ENCODE measurements at regions not wholly inside any gene's neighbourhood (a gene's known extent, or its start where the extent isn't known, plus 50 kb on each side); places are given as distances from the start of the nearest gene placed in this dataset.

- TF ChIP-seq ARID1B (IDR thresholded peaks at IDR 0.05) (peak; percentile 80; the same call in 1 of the 2 replicates), MEF2D (tag; conservative IDR thresholded peaks at IDR 0.05; ENCODE audit: low read depth) (0 out of 2 replicates have a peak, but pooled peaks have one; percentile 23), SMARCA4 (IDR thresholded peaks at IDR 0.05) (peak; percentile 80; the same call in 1 of the 2 replicates)
These were observed 255.9 kb upstream of the ADRA1B start (continued) for GRCh38 chr5:159660401-159660800.

GRCh38 chr5:159663986-159664385 is 252.3 kb upstream of the ADRA1B start:
- 6% methylated on average over 1 of the region's 1 CpG for WGBS (ENCODE audit: insufficient coverage, low coverage, missing lambda C conversion rate)
- intact Hi-C loops (cut with micrococcal nuclease): loop anchor here (10.0 kb wide), 1 partner anchor 149 kb away; no protein-coding TSS in a partner anchor
- in situ Hi-C loops (cut with MboI): no loop called here

More at GRCh38 chr5:159663986-159664385, 252.3 kb upstream of the ADRA1B start:
- H3K4me1 ChIP-seq (replicated peaks in 1 of 2; ENCODE audit: control insufficient read depth in 2 of 2, insufficient read depth in 2 of 2, low read length in 2 of 2): peaks cover 0 to 6% of the 10 kb centered on the region in 2 experiments; a peak in 2 of 5 replicates
- H4K20me1 ChIP-seq (replicated peaks; ENCODE audit: control insufficient read depth, insufficient read depth, low read length): no peaks in the 10 kb centered on the region
- no peak overlapping the region for H3K27ac ChIP-seq (ENCODE audit: extremely low read depth, low read depth, low read length)
- H3K79me2 ChIP-seq (ENCODE audit: control insufficient read depth, insufficient read depth, low read length): no peaks in the 10 kb centered on the region
- H3K4me3 ChIP-seq: no peak overlapping the region
- H3K4me2 ChIP-seq (ENCODE audit: insufficient read depth, low read length): no peak overlapping the region
- H2AFZ ChIP-seq (ENCODE audit: low read depth, low read length): no peak overlapping the region
- ChIA-PET POLR2A (no interaction called here), CTCF (ENCODE audit: low intra/inter-chr PET ratio) (no interaction called here)
- no peaks in the 10 kb centered on the region for H3K9me3 ChIP-seq (replicated peaks; ENCODE audit: control insufficient read depth, insufficient read depth, low read depth, low read length)
- no peaks in the 10 kb centered on the region for H3K36me3 ChIP-seq (ENCODE audit: control insufficient read depth, insufficient read depth, low read length)
- H3K9ac ChIP-seq (ENCODE audit: insufficient read depth in 1 of 2, low read depth in 2 of 2, low read length in 2 of 2): no peak overlapping the region
- no peaks in the 10 kb centered on the region for H3K27me3 ChIP-seq (ENCODE audit: control insufficient read depth in 2 of 2, insufficient read depth in 2 of 2, low read length in 2 of 2)
- H3K9me1 ChIP-seq (ENCODE audit: control insufficient read depth, insufficient read depth, low read length): no peaks in the 10 kb centered on the region
- BruUV-seq (replicated peaks): no TSS peak
- no peak for DNase-seq (ENCODE audit: extremely low read depth in 1 of 4, low spot score in 3 of 4)
- TF ChIP-seq ZNF57 (CRISPR knock-in tag; IDR thresholded peaks at IDR 0.05) (no peak), NR2C1 (IDR thresholded peaks at IDR 0.05) (no peak), NR2C1 (tag; IDR thresholded peaks at IDR 0.05) (no peak)
- TF ChIP-seq, protein P1, sequence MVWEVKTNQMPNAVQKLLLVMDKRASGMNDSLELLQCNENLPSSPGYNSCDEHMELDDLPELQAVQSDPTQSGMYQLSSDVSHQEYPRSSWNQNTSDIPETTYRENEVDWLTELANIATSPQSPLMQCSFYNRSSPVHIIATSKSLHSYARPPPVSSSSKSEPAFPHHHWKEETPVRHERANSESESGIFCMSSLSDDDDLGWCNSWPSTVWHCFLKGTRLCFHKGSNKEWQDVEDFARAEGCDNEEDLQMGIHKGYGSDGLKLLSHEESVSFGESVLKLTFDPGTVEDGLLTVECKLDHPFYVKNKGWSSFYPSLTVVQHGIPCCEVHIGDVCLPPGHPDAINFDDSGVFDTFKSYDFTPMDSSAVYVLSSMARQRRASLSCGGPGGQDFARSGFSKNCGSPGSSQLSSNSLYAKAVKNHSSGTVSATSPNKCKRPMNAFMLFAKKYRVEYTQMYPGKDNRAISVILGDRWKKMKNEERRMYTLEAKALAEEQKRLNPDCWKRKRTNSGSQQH (CRISPR knock-in tag; IDR thresholded peaks at IDR 0.05): no peak
- TF ChIP-seq, protein P2, sequence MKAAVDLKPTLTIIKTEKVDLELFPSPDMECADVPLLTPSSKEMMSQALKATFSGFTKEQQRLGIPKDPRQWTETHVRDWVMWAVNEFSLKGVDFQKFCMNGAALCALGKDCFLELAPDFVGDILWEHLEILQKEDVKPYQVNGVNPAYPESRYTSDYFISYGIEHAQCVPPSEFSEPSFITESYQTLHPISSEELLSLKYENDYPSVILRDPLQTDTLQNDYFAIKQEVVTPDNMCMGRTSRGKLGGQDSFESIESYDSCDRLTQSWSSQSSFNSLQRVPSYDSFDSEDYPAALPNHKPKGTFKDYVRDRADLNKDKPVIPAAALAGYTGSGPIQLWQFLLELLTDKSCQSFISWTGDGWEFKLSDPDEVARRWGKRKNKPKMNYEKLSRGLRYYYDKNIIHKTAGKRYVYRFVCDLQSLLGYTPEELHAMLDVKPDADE (conservative IDR thresholded peaks at IDR 0.05; ENCODE audit: control insufficient read depth, low read depth, low read length): no peak
- no peak for FAIRE-seq
- no peak for ATAC-seq
